Mesendoderm (in vitro differentiated cells): ENCODE measurements at regions not wholly inside any gene's neighbourhood (a gene's known extent, or its start where the extent isn't known, plus 50 kb on each side); places are given as distances from the start of the nearest gene placed in this dataset.

Experiments used
- DNase-seq: peaks from one replicate; pipeline ENCODE4 v3.0.0; 2013
- H2AK5ac ChIP-seq: 2 replicates; pipeline ENCODE4 v1.6.1; 2013; ENCODE audit warnings: low read length, inconsistent platforms
- H2BK120ac ChIP-seq: 2 replicates; pipeline ENCODE4 v1.6.1; 2013; ENCODE audit warnings: low read depth, mild to moderate bottlenecking, low read length, moderate library complexity, mixed read lengths
- H2BK15ac ChIP-seq: replicated peaks from 2 replicates; pipeline ENCODE4 v1.6.1; 2013; ENCODE audit warnings: low read depth, mild to moderate bottlenecking, moderate library complexity
- H2BK5ac ChIP-seq: 2 replicates; pipeline ENCODE4 v1.6.1; 2013; ENCODE audit warnings: low read length, inconsistent platforms
- H3K18ac ChIP-seq: 2 replicates; pipeline ENCODE4 v1.6.1; 2013; ENCODE audit warnings: mild to moderate bottlenecking, low read length, mixed read lengths
- H3K23ac ChIP-seq: one replicate; pipeline ENCODE4 v1.6.1; 2013; ENCODE audit warnings: low read length
- H3K27ac ChIP-seq: 2 replicates; pipeline ENCODE4 v1.5.1; 2013; ENCODE audit warnings: low read depth, mild to moderate bottlenecking, inconsistent platforms, low read length, moderate library complexity
- H3K27me3 ChIP-seq: 2 replicates; pipeline ENCODE4 v1.6.1; 2013; ENCODE audit warnings: low read length, control low read depth, mild to moderate bottlenecking, inconsistent platforms; ENCODE audit not compliant: insufficient read depth, poor library complexity
- H3K36me3 ChIP-seq: 2 replicates; pipeline ENCODE4 v1.6.1; 2013; ENCODE audit warnings: low read length, inconsistent platforms; ENCODE audit not compliant: control insufficient read depth, insufficient read depth
- H3K4ac ChIP-seq: one replicate; pipeline ENCODE4 v1.6.1; 2013; ENCODE audit warnings: low read depth, mild to moderate bottlenecking, low read length, moderate library complexity
- H3K4me1 ChIP-seq: 2 replicates; pipeline ENCODE4 v1.6.1; 2013; ENCODE audit warnings: low read depth, low read length, inconsistent platforms; ENCODE audit not compliant: control insufficient read depth
- H3K4me2 ChIP-seq: 2 replicates; pipeline ENCODE4 v1.6.1; 2013; ENCODE audit warnings: low read length
- H3K4me3 ChIP-seq: 2 replicates; pipeline ENCODE4 v1.5.1; 2013; ENCODE audit warnings: mild to moderate bottlenecking, low read length
- H3K56ac ChIP-seq: one replicate; pipeline ENCODE4 v1.6.1; 2013; ENCODE audit warnings: low read length
- H3K79me1 ChIP-seq: 2 replicates; pipeline ENCODE4 v1.6.1; 2013; ENCODE audit warnings: low read length, inconsistent platforms
- H3K79me2 ChIP-seq: 2 replicates; pipeline ENCODE4 v1.6.1; 2013; ENCODE audit warnings: mild to moderate bottlenecking, low read length; ENCODE audit not compliant: control insufficient read depth, insufficient read depth
- H3K9ac ChIP-seq: 2 replicates; pipeline ENCODE4 v1.6.1; 2013; ENCODE audit warnings: low read length, inconsistent platforms
- H4K5ac ChIP-seq: one replicate; pipeline ENCODE4 v1.6.1; 2013; ENCODE audit warnings: low read length
- H4K8ac ChIP-seq: one replicate; pipeline ENCODE4 v1.6.1; 2013; ENCODE audit warnings: low read depth, mild to moderate bottlenecking, control low read depth, low read length, moderate library complexity
- WGBS: extraction: QIAGEN DNeasy Blood & Tissue Kit; methylation state at CpG from one replicate; pipeline ENCODE4 v1.1.7; 2013; ENCODE audit warnings: low lambda C conversion rate, missing lambda C conversion rate; ENCODE audit not compliant: insufficient coverage; ENCODE audit errors: extremely low coverage; 5-methylcytosine and 5-hydroxymethylcytosine counted together

DNA sequence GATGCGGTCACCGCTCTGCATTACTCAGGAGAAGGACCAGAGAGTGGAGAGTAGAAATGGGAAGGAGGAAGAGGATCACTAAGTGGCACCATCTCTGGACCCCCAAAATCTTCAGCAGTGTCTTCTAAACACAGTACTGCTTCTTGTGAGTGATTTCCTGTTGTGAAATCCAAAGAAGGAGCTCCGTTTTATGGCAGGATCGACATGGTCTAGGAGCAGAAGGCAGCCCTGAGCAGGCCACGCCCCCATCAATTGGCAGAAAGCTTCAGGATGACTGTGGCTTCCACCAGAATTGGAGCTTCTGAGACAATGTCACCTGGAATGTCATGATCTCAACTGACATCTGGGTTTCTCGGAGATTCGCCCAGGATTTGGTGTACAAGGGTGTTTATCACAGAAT is 171.5 kb downstream of the ADSS2 start:
- Histone ChIP-seq H2BK120ac (no peak overlapping the region), H3K4me2 (no peak overlapping the region), H3K9ac (no peak overlapping the region), H3K79me1 (no peaks in the 10 kb centered on the region), H3K27me3 (no peaks in the 10 kb centered on the region), H3K4me1 (no peaks in the 10 kb centered on the region), H3K36me3 (no peaks in the 10 kb centered on the region), H2BK15ac (no peak overlapping the region), H3K18ac (no peak overlapping the region), H3K4ac (no peak overlapping the region), H3K27ac (no peak overlapping the region), H4K8ac (no peak overlapping the region), H3K4me3 (no peak overlapping the region), H2AK5ac (no peak overlapping the region), H3K79me2 (no peaks in the 10 kb centered on the region), H3K56ac (no peak overlapping the region), H3K23ac (no peak overlapping the region), H4K5ac (no peak overlapping the region), H2BK5ac (no peak overlapping the region)
- WGBS: no CpG with 5 or more reads among the region's 7 CpGs
- no peak for DNase-seq

GRCh38 chr1:244280859-244281258 is 170.8 kb downstream of the ADSS2 start:
- Histone ChIP-seq H4K8ac (no peak overlapping the region), H3K9ac (no peak overlapping the region), H3K4me2 (no peak overlapping the region), H2BK5ac (no peak overlapping the region), H2BK15ac (no peak overlapping the region), H3K4ac (no peak overlapping the region), H2AK5ac (no peak overlapping the region), H3K27me3 (no peaks in the 10 kb centered on the region), H3K23ac (no peak overlapping the region), H3K4me1 (no peaks in the 10 kb centered on the region), H2BK120ac (no peak overlapping the region), H3K79me2 (no peaks in the 10 kb centered on the region), H3K36me3 (no peaks in the 10 kb centered on the region), H3K56ac (no peak overlapping the region), H3K4me3 (no peak overlapping the region), H3K79me1 (no peaks in the 10 kb centered on the region), H4K5ac (no peak overlapping the region), H3K27ac (no peak overlapping the region), H3K18ac (no peak overlapping the region)
- no CpG with 5 or more reads among the region's 1 CpG for WGBS
- DNase-seq: no peak

DNA sequence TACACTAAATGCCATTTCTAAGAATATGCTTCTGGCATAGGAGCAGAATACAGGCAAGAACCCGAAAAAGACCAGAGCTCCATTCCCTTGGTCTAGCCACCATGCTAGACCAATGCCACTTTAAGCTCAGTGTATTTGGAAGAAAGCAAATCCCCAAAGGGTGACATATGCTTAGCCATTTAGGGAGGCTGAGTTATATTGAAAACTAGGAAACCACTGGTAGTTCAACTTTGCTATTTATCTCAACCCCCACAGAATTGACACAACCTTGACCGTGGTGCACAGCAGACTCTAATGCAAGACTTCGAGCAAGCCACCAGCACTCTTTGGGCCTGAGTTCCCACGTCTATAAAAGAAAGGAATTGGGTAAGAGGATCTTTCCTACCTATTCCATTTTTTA is 167.9 kb downstream of the ADSS2 start:
- no peak overlapping the region for H2BK5ac ChIP-seq
- no peak overlapping the region for H3K18ac ChIP-seq
- no peak overlapping the region for H3K4me2 ChIP-seq
- no peaks in the 10 kb centered on the region for H3K79me1 ChIP-seq
- no peak overlapping the region for H4K5ac ChIP-seq
- H3K36me3 ChIP-seq: no peaks in the 10 kb centered on the region
- H3K9ac ChIP-seq: no peak overlapping the region
- DNase-seq: no peak
- no peak overlapping the region for H4K8ac ChIP-seq
- H2BK15ac ChIP-seq: no peak overlapping the region
- no CpG with 5 or more reads among the region's 4 CpGs for WGBS
- H3K4me3 ChIP-seq: no peak overlapping the region
- H3K79me2 ChIP-seq: no peaks in the 10 kb centered on the region
- H3K56ac ChIP-seq: no peak overlapping the region
- no peaks in the 10 kb centered on the region for H3K27me3 ChIP-seq
- H2BK120ac ChIP-seq: no peak overlapping the region
- no peak overlapping the region for H3K23ac ChIP-seq
- H2AK5ac ChIP-seq: no peak overlapping the region
- H3K4me1 ChIP-seq: no peaks in the 10 kb centered on the region
- H3K27ac ChIP-seq: no peak overlapping the region
- no peak overlapping the region for H3K4ac ChIP-seq

DNA sequence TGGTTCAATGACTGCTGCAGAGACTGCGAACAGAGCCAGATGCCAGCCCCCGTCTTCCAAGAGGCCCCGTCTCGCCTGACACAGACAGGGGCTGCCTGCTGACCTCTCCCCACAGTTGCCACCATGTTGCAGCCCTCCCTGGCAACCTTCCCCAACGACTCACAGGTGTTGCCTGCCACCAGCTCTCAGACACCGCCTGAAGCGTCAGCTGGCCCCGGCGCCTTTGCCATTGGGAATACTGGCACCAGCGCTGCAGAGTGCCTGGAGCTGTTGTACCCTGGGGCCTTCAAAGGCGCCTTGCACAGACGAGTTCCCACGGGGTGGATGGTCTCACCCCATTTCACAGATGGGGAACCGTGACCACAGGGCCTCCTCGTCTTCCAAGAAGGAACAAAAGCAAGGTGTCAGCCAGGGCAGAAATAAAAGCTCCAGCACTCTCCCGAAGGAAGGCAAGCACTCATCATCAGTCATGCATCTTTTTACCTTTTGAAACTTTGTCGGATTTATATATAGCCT is 167.0 kb downstream of the ADSS2 start:
- Histone ChIP-seq H3K27ac (no peak overlapping the region), H3K23ac (no peak overlapping the region), H2BK5ac (no peak overlapping the region), H3K4me1 (no peaks in the 10 kb centered on the region), H3K56ac (no peak overlapping the region), H3K4me2 (no peak overlapping the region), H2AK5ac (no peak overlapping the region), H3K36me3 (no peaks in the 10 kb centered on the region), H2BK120ac (no peak overlapping the region), H3K18ac (no peak overlapping the region), H3K4me3 (no peak overlapping the region), H4K8ac (no peak overlapping the region), H3K79me1 (no peaks in the 10 kb centered on the region), H2BK15ac (no peak overlapping the region), H3K4ac (no peak overlapping the region), H3K27me3 (no peaks in the 10 kb centered on the region), H3K9ac (no peak overlapping the region), H3K79me2 (no peaks in the 10 kb centered on the region), H4K5ac (no peak overlapping the region)
- no CpG with 5 or more reads among the region's 17 CpGs for WGBS
- DNase-seq: no peak

GRCh38 chr1:244286341-244286740 is 165.4 kb downstream of the ADSS2 start:
- H3K27me3 ChIP-seq: no peaks in the 10 kb centered on the region
- H4K8ac ChIP-seq: no peak overlapping the region
- H3K36me3 ChIP-seq: no peaks in the 10 kb centered on the region
- DNase-seq: no peak
- H3K27ac ChIP-seq: no peak overlapping the region
- H3K4ac ChIP-seq: no peak overlapping the region
- no peak overlapping the region for H3K9ac ChIP-seq
- no peak overlapping the region for H3K56ac ChIP-seq
- no peak overlapping the region for H4K5ac ChIP-seq
- no peak overlapping the region for H2BK15ac ChIP-seq
- no CpG with 5 or more reads among the region's 5 CpGs for WGBS
- H3K18ac ChIP-seq: no peak overlapping the region
- H3K4me1 ChIP-seq: no peaks in the 10 kb centered on the region
- no peaks in the 10 kb centered on the region for H3K79me1 ChIP-seq
- no peak overlapping the region for H3K23ac ChIP-seq
- H2BK5ac ChIP-seq: no peak overlapping the region
- no peaks in the 10 kb centered on the region for H3K79me2 ChIP-seq
- no peak overlapping the region for H2BK120ac ChIP-seq
- no peak overlapping the region for H3K4me2 ChIP-seq
- no peak overlapping the region for H3K4me3 ChIP-seq
- H2AK5ac ChIP-seq: no peak overlapping the region

GRCh38 chr1:244287726-244288125 is 164.0 kb downstream of the ADSS2 start:
- H3K27me3 ChIP-seq: no peaks in the 10 kb centered on the region
- whole genome bisulfite sequencing: no CpG with 5 or more reads among the region's 1 CpG

More at GRCh38 chr1:244287726-244288125, 164.0 kb downstream of the ADSS2 start:
- DNase-seq: no peak
- H3K9ac ChIP-seq: no peak overlapping the region
- H2BK120ac ChIP-seq: no peak overlapping the region
- H2AK5ac ChIP-seq: no peak overlapping the region
- no peaks in the 10 kb centered on the region for H3K79me1 ChIP-seq
- H4K8ac ChIP-seq: no peak overlapping the region
- H3K79me2 ChIP-seq: no peaks in the 10 kb centered on the region
- no peak overlapping the region for H3K23ac ChIP-seq
- no peak overlapping the region for H3K4ac ChIP-seq
- H3K4me3 ChIP-seq: no peak overlapping the region
- H3K56ac ChIP-seq: no peak overlapping the region
- no peaks in the 10 kb centered on the region for H3K36me3 ChIP-seq
- H2BK15ac ChIP-seq: no peak overlapping the region
- no peak overlapping the region for H2BK5ac ChIP-seq
- no peak overlapping the region for H3K4me2 ChIP-seq
- H3K27ac ChIP-seq: no peak overlapping the region
- H3K18ac ChIP-seq: no peak overlapping the region
- no peak overlapping the region for H4K5ac ChIP-seq
- no peaks in the 10 kb centered on the region for H3K4me1 ChIP-seq
